HepG2 (cell line): ENCODE measurements at regions not wholly inside any gene's neighbourhood (a gene's known extent, or its start where the extent isn't known, plus 50 kb on each side); places are given as distances from the start of the nearest gene placed in this dataset.
A peak's percentile ranks its signal among the peaks of the same experiment; 100 is the strongest.

Experiments
- ATAC-seq: fragments of 200-7000 bp; cut with Tn5 transposase; 3 replicates; pipeline ENCODE4 v1.9.1; 2020; ENCODE audit warnings: mild to moderate bottlenecking, moderate library complexity
- BruUV-seq: library from RNA; stranded (reverse); fragments of 400-500 nt; replicated peaks from 2 replicates; lab custom pipeline; 2021; lab: Mats Ljungman, UMichigan
- CTCF ChIA-PET: fragments of 300-600 bp; formaldehyde crosslinking; extraction: SDS; loops from one replicate; lab custom pipeline; 2021; ENCODE audit warnings: low total read pairs, inconsistent platforms, low intra/inter-chr PET ratio; lab: Yijun Ruan, JAX
- POLR2A ChIA-PET: fragments of 350-600 bp; sonication (Branson Sonifier 250); formaldehyde crosslinking; loops from one replicate; lab custom pipeline; 2020; ENCODE audit warnings: antibody characterized with exemption, inconsistent platforms; lab: Yijun Ruan, JAX
- DNase-seq: peaks from one replicate; pipeline ENCODE4 v3.0.0-alpha.2; 2015; ENCODE audit warnings: low spot score
- FAIRE-seq: peaks from 3 replicates; lab custom pipeline; 2011; peaks lifted over from hg19 to GRCh38; lab: Jason Lieb, UNC
- H2AFZ ChIP-seq: one replicate; pipeline ENCODE4 v1.6.1; 2011; ENCODE audit warnings: low read length, inconsistent platforms
- H3K27ac ChIP-seq: fragments of 300-600 bp; 3 replicates; pipeline ENCODE4 v1.8.0; 2011; ENCODE audit warnings: mixed run types, mild to moderate bottlenecking, mixed read lengths, low read length, inconsistent platforms; ENCODE audit not compliant: insufficient read depth; ENCODE audit errors: extremely low read length
- H3K27me3 ChIP-seq, 2 experiments: fragments of 200-600 bp in 1 of 2; 2 replicates in 1 of 2; 3 replicates in 1 of 2; pipeline versions ENCODE4 v1.6.0 to v1.8.0; 2011; ENCODE audit warnings: low read length in 2 of 2, mild to moderate bottlenecking in 2 of 2, moderate library complexity in 2 of 2, inconsistent platforms in 1 of 2; ENCODE audit not compliant: insufficient read depth in 2 of 2, control insufficient read depth in 1 of 2
- H3K36me3 ChIP-seq, 2 experiments: fragments of 200-600 bp in 1 of 2; replicated peaks in 1 of 2; 2 replicates in 1 of 2; 3 replicates in 1 of 2; pipeline versions ENCODE4 v1.5.1 to v1.8.0; 2011; ENCODE audit warnings: low read length in 2 of 2, inconsistent platforms in 1 of 2; ENCODE audit not compliant: insufficient read depth in 2 of 2, control insufficient read depth in 1 of 2
- H3K4me1 ChIP-seq: 2 replicates; pipeline ENCODE4 v1.5.1; 2012; ENCODE audit warnings: low read length, inconsistent platforms; ENCODE audit not compliant: insufficient read depth
- H3K4me2 ChIP-seq: 2 replicates; pipeline ENCODE4 v1.6.0; 2011; ENCODE audit warnings: low read depth, low read length, inconsistent platforms
- H3K4me3 ChIP-seq, 3 experiments: fragments of 200-600 bp in 1 of 3; sonication (generic), shearing (Covaris generic) in 1 of 3; replicated peaks in 1 of 3; 2 replicates each; pipeline ENCODE4 v1.5.1; 2011 to 2016; ENCODE audit warnings: low read length in 3 of 3, inconsistent platforms in 2 of 3, low read depth in 2 of 3, mild to moderate bottlenecking in 2 of 3, control low read depth in 1 of 3, mixed read lengths in 1 of 3; ENCODE audit not compliant: insufficient read depth in 1 of 3
- H3K79me2 ChIP-seq: one replicate; pipeline ENCODE4 v1.6.1; 2011; ENCODE audit warnings: low read length, inconsistent platforms; ENCODE audit not compliant: insufficient read depth
- H3K9ac ChIP-seq: 2 replicates; pipeline ENCODE4 v1.6.0; 2011; ENCODE audit warnings: mild to moderate bottlenecking, low read depth, low read length, inconsistent platforms; ENCODE audit not compliant: insufficient read depth
- H3K9me3 ChIP-seq: 2 replicates; pipeline ENCODE4 v1.5.1; 2012; ENCODE audit warnings: mild to moderate bottlenecking, low read length
- H4K20me1 ChIP-seq: 2 replicates; pipeline ENCODE4 v1.6.0; 2011; ENCODE audit warnings: inconsistent platforms, mild to moderate bottlenecking, low read length, moderate library complexity; ENCODE audit not compliant: insufficient read depth
- ZNF7 ChIP-seq: IDR thresholded peaks from 2 replicates; pipeline ENCODE4 v1.6.1; 2016; ENCODE audit warnings: missing biosample characterization, missing genetic modification reagents
- WGBS: methylation state at CpG from one replicate; pipeline ENCODE4 v1.1.6; 2017; ENCODE audit warnings: low lambda C conversion rate; 5-methylcytosine and 5-hydroxymethylcytosine counted together
- in situ Hi-C: cut with HindIII; loops from 2 replicates; pipeline ENCODE4 v1.10.0; 2017; ENCODE audit warnings: low pct_unique_long_range_greater_than_20kb; ENCODE audit not compliant: extremely low pct_ligation_motif_present
- intact Hi-C: fragments of 100-400 bp; cut with micrococcal nuclease; formaldehyde crosslinking; loops from one replicate; pipeline ENCODE4 v1.10.0; 2022; ENCODE audit not compliant: unreplicated experiment
- TF ChIP-seq, protein P1 (sequence below): sonication (generic); formaldehyde crosslinking; IDR thresholded peaks from 2 replicates; pipeline ENCODE4 v1.8.0; 2022; ENCODE audit warnings: missing genetic modification reagents, mild to moderate bottlenecking, inconsistent platforms, borderline replicate concordance

DNA sequence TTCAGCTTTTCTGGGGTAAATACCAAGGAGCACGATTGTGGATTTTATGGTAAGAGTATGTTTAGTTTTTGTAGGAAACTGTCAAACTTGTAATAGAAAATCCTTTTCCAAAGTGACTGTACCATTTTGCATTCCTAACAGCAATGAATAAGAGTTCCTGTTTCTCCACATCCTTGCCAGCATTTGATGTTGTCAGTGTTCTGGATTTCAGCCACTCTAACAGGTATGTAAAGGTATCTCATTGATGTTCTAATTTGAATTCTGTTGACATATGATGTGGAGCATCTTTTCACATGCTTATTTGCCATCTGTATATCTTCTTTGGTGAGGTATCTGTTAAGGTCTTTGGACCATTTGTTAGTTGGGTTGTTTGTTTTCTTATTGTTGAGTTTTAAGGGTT is 50.3 kb upstream of the RGS2 start:
- no peak overlapping the region for H3K9ac ChIP-seq
- no peak for ATAC-seq
- CTCF ChIA-PET = no interaction called here
- H3K4me3 ChIP-seq = no peak overlapping the region
- no peaks in the 10 kb centered on the region; a peak in 1 of 5 replicates for H3K27me3 ChIP-seq
- no peaks in the 10 kb centered on the region for H4K20me1 ChIP-seq
- no peak overlapping the region for H3K27ac ChIP-seq
- H2AFZ ChIP-seq = no peak overlapping the region
- DNase-seq = no peak
- FAIRE-seq = no peak
- WGBS = 3% methylated on average over 1 of the region's 1 CpG
- no peaks in the 10 kb centered on the region for H3K79me2 ChIP-seq
- intact Hi-C loops = no loop called here
- peaks cover 20% of the 10 kb centered on the region for H3K4me1 ChIP-seq
- no peaks in the 10 kb centered on the region for H3K9me3 ChIP-seq
- no TSS peak for BruUV-seq
- POLR2A ChIA-PET = no interaction called here
- no peaks in the 10 kb centered on the region for H3K36me3 ChIP-seq
- no peak overlapping the region for H3K4me2 ChIP-seq
- TF ChIP-seq ZNF7 = peak; percentile 53; the same call in 1 of the 2 replicates
- TF ChIP-seq, protein P1, sequence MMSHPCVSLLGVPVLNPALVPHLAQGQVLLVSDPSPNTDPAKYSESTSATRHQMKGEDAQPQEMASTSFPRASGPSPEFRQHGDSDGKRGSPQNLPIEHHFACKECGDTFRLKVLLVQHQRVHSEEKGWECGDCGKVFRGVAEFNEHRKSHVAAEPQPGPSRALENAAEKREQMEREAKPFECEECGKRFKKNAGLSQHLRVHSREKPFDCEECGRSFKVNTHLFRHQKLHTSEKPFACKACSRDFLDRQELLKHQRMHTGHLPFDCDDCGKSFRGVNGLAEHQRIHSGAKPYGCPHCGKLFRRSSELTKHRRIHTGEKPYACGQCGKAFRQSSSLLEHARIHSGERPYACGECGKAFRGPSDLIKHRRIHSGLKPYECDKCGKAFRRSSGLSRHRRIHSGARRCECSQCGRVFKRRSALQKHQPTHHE = no peak
- in situ Hi-C loops = loop anchor here (25.0 kb wide), 1 partner anchor 271 kb away; no protein-coding TSS in a partner anchor
